ENCODE measurements at regions not wholly inside any gene's neighbourhood (a gene's known extent, or its start where the extent isn't known, plus 50 kb on each side); places are given as distances from the start of the nearest gene placed in this dataset.
"Not testable (repeated sequence)": the region's sequence is repeated elsewhere in the genome, so short reads cannot be mapped to it uniquely, and the experiment has no call there.

DNA sequence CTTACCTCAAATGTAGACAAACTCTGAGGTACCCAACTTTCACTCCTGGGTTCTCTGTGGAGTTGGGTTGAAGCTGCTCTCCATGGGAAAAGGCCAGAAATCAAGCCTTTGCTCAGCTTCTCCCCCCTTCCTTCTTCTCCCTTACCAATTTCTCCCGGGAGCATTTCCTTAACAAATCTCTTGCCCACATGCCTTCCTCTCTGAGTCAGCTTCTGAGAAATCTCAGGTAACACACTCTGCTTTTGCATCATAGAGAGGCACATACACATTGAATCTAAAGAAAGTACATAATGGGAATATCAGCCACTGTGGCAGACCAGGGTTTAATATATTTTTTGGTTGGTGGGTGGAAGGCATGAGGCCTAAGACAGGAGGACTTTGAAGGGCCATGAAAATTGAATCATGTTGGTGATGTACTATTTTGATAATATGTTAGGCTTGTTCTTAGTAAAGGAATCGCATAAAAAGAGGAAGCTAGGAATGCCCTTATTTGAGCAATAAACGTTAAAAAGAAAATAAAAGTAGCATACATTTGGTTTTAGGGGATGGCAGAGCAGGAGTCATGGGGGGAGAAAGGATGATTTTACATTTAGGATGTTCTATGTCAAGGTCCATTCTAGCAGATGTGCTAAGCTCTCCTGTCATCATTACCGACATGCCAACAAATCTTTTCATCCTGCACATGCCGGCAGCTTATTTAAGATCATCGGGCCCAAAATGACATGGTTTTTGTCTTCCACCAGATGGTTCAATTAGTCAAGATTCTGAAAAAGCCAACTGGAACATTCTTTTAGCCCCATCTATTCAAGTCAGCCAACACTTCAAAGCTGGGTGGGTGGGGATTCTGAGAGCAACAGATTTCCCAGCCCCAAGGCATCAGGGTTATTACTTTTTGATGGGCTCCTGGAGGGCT is 199.5 kb upstream of the CLINT1 start:
- in situ Hi-C loops (cut with HindIII; ENCODE audit: low pct_unique_long_range_greater_than_20kb, low sequenced_read_pairs) = no loop called here
- no peak for TF ChIP-seq JUND (IDR thresholded peaks at IDR 0.05; ENCODE audit: low read depth)
- no peak for DNase-seq (ENCODE audit: low read depth in 1 of 2, low spot score in 1 of 2)

DNA sequence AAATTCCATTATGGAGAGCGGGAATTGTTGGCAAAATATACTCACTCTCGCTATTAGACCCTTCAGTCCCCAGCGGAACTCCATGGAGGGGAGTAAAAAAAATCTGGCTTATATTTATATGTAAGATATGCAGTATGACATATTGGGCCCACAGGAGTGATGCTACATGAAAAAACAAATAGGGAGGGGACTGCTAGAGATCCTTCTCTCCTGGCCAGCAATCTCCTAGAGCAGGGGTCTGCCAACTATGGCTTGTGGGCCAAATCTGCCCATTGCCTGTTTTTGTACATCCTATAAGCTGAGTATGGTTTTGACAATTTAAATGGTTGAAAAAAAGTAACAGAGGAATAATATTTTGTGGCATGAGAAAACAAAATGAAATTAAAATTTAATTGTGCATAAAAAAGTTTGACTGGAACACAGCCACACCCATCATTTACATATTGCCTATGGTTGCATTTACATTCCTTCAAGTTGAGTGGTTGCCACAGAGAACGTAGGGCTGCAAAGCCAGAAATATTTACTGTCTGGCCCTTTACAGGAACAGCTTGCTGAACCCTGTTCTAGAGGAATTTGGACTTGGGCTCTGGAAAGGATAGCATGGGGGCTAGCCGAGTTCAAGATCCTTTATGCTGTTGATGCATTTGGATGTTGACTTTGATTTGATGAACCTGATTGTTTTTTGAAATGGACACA is 197.3 kb upstream of the CLINT1 start:
- no peak for DNase-seq (ENCODE audit: low read depth in 1 of 2, low spot score in 1 of 2)
- no peak for TF ChIP-seq JUND (IDR thresholded peaks at IDR 0.05; ENCODE audit: low read depth)
- in situ Hi-C loops (cut with HindIII; ENCODE audit: low pct_unique_long_range_greater_than_20kb, low sequenced_read_pairs) = no loop called here

DNA sequence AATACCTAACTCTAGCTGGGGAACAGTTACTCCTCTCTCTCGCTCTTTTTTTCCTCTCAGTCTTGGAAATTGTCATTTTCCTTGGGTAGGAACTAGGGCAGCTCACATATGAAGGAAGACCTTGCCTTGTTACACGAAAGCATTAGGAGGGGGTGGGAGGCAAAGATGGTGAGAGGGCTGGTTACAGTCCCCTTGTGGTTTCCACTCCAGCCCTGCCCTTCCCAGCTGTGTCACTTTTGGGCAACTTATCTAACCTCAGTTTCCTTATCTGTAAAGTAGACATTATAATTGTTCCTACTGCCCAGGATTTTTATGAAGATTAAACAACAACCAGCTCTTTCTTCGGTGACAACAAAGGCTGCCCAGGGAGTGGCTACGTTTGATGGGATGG is 196.2 kb upstream of the CLINT1 start:
- no peak for DNase-seq (ENCODE audit: low read depth in 1 of 2, low spot score in 1 of 2)
- TF ChIP-seq JUND (IDR thresholded peaks at IDR 0.05; ENCODE audit: low read depth) = no peak
- in situ Hi-C loops (cut with HindIII; ENCODE audit: low pct_unique_long_range_greater_than_20kb, low sequenced_read_pairs) = no loop called here

DNA sequence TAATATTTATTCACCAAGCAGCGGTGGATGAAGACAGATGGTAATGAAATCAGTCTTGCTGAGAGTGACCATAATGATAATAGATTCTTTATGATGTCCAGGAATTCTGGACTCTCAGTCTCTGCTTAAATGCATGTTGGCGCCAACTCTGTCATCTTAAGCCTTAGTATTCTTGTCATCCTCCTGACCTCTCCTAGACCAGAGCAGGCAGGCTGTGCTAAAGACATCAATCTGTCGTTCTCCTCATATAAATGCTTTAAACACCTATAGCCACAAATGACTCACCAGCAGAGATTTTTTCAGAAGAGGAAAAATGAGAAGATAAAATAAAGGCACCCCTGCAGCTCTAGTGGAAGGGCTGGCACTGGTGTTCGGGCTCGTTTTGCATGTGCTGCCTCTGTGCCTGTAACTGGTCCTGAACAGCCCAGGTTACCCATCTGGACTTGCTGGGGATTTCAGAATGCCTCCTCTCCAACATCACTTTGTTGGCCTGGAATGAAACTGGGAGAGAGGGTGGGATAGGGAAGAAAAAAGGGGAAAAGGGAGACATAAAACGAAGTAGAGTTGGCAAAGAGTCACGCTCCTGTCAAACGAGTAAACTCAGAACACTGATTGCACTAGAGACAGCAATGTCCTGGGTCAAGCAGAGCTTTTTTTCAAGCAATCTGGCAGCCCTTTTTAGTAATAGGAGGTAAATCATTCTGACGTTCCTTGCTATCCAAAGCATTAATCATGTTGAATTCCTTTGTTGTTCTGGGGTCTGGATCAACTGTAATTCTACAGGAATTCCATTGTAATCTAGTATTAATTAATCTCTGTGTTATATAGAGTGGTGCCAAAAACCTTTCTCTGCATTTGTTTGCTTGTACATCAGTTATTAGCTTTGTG is 195.5 kb upstream of the CLINT1 start:
- in situ Hi-C loops (cut with HindIII; ENCODE audit: low pct_unique_long_range_greater_than_20kb, low sequenced_read_pairs) = no loop called here
- DNase-seq (ENCODE audit: low read depth in 1 of 2, low spot score in 1 of 2) = no peak
- no peak for TF ChIP-seq JUND (IDR thresholded peaks at IDR 0.05; ENCODE audit: low read depth)

DNA sequence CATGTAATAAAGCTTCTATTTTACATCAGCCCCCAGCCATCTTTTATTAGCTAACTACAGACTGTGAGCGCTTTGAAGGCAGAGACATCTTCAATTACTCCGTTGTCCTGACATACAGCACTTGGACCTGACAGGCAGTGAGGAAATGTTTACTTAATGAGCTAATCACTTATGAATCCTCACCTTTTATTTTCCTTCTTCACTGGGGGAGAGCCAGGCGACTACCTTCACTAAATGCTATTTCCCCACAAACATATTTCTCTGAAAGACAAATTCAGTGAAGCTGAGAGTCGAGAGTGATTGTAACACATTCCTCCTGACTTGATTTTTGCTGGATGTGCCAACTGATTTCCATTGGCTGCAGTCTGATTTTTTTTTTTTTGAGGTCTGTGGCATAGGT is 192.1 kb upstream of the CLINT1 start:
- TF ChIP-seq JUND (IDR thresholded peaks at IDR 0.05; ENCODE audit: low read depth) = no peak
- in situ Hi-C loops (cut with HindIII; ENCODE audit: low pct_unique_long_range_greater_than_20kb, low sequenced_read_pairs) = no loop called here
- DNase-seq (ENCODE audit: low read depth in 1 of 2, low spot score in 1 of 2) = peak in 1 of 2 experiments; percentile 22

DNA sequence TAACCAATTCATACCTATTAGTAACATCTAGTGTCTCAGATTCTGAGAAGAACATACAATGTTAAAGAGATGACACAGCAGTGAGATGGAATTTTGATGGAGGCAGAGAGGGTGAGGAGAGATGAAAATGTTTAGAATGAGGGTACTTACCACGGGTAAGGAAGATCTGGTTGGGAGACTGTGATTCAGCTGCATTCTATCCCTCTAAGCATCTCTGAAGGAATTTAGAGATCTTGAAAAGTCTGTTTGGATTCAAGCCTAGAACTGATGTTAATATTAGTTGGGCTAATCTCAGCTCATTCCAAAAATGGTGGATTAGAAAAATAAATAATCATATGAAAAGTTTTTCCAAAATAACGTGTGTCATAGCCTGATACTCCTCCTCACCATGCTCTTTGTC is 191.5 kb upstream of the CLINT1 start:
- in situ Hi-C loops (cut with HindIII; ENCODE audit: low pct_unique_long_range_greater_than_20kb, low sequenced_read_pairs) = no loop called here
- TF ChIP-seq JUND (IDR thresholded peaks at IDR 0.05; ENCODE audit: low read depth) = no peak
- no peak for DNase-seq (ENCODE audit: low read depth in 1 of 2, low spot score in 1 of 2)

DNA sequence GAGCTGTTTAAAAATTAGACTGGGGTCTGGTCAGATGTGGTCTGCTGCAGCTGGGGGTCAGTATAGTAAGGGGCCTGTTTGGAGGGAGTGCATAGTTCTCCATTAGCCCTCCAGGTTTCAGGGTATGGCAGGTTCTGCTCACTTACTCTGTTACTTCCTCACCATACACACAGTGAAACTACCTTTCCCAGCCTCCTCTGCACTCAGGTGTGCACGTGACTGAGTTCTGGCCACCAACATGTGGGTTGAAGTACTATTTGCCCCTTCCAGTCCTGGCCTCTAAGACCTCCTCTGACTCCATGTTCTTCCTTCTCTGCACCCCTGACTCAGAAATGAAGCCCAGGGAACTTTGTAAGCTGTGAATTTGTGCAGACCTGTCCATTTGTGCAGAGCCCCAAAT is 190.5 kb upstream of the CLINT1 start:
- in situ Hi-C loops (cut with HindIII; ENCODE audit: low pct_unique_long_range_greater_than_20kb, low sequenced_read_pairs) = no loop called here
- DNase-seq (ENCODE audit: low read depth in 1 of 2, low spot score in 1 of 2) = peak in 1 of 2 experiments; percentile 9
- TF ChIP-seq JUND (IDR thresholded peaks at IDR 0.05; ENCODE audit: low read depth) = no peak

DNA sequence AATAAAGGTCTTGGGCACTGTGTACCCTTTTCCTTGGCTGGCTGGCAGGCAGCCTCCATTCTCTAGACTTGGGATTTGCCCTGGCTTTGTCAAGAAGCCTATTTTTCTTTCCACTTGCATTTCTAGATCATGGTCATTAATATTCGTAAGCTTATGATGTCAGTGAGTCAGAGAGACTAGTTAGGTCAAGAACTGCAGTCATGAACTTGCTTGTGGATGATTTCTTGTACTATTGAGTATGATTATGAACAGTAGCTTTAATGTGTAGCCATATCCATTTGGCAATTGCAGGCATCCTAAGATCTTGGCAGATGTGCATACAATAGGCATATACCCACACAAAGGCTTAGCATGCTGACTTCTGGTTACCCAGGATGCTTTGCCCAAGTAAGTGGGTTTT is 186.8 kb upstream of the CLINT1 start:
- TF ChIP-seq JUND (IDR thresholded peaks at IDR 0.05; ENCODE audit: low read depth) = no peak
- no peak for DNase-seq (ENCODE audit: low read depth in 1 of 2, low spot score in 1 of 2)
- in situ Hi-C loops (cut with HindIII; ENCODE audit: low pct_unique_long_range_greater_than_20kb, low sequenced_read_pairs) = no loop called here

DNA sequence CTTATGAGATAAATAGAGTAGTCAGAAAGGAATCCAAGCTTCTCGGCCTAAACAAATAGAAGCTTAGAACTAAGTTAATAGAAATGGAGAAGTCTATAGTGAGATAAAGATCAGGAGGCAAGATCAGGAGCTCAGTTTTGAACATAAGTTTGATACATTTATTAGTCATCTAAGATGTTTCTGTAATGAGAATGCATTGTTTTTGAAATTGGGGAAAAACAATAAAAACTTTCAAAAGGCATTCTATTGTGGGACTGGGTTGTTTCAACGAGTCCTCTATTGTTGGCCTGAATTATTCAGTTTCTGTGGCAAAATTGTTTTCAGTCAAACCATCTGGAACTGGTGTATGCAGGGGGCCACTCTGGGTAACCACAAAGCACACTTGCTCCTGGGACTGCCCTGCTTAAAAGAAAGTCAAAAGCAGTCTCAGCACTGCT is 181.0 kb upstream of the CLINT1 start:
- in situ Hi-C loops (cut with HindIII; ENCODE audit: low pct_unique_long_range_greater_than_20kb, low sequenced_read_pairs) = no loop called here
- DNase-seq (ENCODE audit: low read depth in 1 of 2, low spot score in 1 of 2) = no peak
- no peak for TF ChIP-seq JUND (IDR thresholded peaks at IDR 0.05; ENCODE audit: low read depth)

DNA sequence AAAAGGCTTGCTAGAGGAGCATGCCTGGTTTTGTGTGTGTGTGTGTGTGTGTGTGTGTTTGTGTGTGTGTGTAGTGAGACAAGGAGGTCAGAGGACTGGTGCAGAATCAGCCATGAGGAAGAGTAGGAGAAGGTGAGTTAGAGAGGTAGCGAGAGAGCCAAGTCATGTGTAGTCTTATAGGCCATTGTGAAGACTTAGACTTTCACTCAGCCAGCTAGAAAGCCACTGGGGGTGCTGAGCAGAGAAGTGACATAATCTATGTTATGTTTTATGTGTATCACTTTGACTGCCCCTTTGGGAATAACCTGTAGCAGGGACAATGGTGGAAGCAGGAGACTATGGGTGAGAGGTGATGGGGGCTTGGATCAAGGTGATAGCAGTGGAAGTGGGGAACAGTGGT is 180.5 kb upstream of the CLINT1 start:
- DNase-seq (ENCODE audit: low read depth in 1 of 2, low spot score in 1 of 2) = no peak
- TF ChIP-seq JUND (IDR thresholded peaks at IDR 0.05; ENCODE audit: low read depth) = no peak
- in situ Hi-C loops (cut with HindIII; ENCODE audit: low pct_unique_long_range_greater_than_20kb, low sequenced_read_pairs) = no loop called here

DNA sequence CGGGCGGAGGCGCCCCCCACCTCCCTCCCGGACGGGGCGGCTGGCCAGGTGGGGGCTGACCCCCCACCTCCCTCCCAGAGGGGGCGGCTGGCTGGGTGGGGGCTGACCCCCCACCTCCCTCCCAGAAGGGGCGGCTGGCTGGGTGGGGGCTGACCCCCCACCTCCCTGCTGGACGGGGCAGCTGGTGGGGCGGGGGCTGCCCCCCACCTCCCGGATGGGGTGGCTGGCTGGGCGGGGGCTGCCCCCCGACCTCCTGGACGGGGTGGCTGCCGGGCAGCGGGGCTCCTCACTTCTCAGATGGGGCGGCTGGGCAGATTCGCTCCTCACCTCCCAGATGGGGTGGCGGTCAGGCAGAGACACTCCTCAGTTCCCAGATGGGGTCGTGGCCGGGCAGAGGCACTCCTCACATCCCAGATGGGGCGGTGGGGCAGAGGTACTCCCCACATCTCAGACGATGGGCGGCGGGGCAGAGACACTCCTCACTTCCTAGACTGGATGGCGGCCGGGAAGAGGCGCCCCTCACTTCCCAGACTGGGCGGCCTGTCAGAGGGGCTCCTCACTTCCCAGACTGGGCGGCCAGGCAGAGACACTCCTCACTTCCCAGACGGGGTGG is 178.1 kb upstream of the CLINT1 start:
- DNase-seq (ENCODE audit: low read depth in 1 of 2, low spot score in 1 of 2); in situ Hi-C loops (cut with HindIII; ENCODE audit: low pct_unique_long_range_greater_than_20kb, low sequenced_read_pairs): not testable (repeated sequence)

DNA sequence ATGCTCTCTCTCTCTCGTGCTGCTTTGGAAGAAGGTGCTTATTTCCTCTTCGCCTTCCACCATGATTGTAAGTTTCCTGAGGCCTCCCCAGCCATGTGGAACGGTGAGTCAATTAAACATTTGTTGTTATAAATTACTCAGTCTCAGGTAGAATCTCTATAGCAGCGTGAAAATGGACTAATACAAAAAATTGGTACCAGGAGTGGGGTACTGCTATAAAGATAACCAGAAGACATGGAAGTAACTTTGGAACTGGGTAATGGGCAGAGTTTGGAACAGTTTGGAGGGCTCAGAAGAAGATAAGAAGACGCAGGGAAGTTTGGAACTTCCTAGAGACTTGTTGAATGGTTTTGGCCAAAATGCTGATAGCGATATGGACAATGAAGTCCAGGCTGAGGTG is 175.6 kb upstream of the CLINT1 start:
- DNase-seq (ENCODE audit: low read depth in 1 of 2, low spot score in 1 of 2); in situ Hi-C loops (cut with HindIII; ENCODE audit: low pct_unique_long_range_greater_than_20kb, low sequenced_read_pairs): not testable (repeated sequence)

All from T47D (cell line).